ELF-1 (cell line): ENCODE measurements at regions not wholly inside any gene's neighbourhood (a gene's known extent, or its start where the extent isn't known, plus 50 kb on each side); places are given as distances from the start of the nearest gene placed in this dataset.

Source experiments
- DNase-seq: peaks from one replicate; pipeline ENCODE4 v3.0.0-alpha.2; 2016; ENCODE audit warnings: low read depth, low spot score

DNA sequence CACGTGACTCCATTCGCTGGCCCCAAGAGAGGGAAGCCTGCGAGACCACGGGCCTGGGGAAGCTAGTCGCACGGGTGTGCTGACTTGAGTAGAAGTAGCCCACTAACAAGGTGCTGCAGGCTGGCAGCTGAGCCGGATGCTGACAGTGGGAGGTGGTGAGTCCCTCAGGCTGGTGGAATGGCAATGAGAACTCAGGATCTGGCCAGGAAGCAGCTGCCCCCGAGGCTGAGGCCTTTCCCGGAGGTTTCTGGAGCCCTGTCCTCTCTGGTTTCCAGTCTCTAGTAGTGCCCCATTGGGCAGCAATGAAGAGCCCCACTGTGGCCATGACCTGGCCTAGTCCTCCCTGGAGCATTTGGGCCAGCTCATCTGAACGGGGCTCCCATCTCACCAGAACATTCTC, 366.7 kb upstream of the IRX4 start:
- DNase-seq, result no peak

DNA sequence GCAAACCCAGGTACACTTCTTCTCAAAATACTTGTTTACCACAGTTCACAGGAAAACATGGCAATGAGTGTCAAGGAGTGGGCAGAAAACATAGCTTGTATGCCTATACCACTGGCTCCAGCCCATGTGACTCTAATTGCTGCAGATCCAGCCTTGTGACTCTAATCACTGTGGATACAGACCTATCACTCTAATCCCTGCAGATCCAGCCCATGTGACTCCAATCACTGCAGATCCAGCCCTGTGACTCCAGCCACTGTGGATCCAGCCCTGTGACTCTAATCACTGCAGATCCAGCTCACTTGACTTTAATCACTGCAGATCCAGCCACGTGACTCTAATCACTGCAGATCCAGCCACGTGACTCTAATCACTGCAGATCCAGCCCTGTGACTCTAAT, 366.3 kb upstream of the IRX4 start:
- no peak for DNase-seq

DNA sequence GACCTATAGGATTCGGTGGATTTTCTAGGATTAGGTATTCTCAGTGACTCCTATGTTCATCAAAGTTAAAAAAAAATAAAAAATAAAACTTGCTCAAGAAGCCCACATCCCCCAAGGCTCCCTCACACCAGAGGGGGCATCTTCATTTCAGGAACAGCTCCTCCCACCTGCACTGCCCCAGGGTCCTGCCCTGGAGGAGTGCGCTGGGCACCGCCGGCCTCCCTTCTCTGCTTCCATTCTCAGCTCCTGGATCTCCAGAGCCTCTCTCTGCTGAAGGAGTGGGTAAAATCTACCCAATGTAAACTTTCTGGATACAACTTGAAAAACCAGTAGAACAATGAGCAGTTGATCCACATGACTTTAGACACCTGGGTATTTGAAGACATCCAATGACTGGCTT, 359.8 kb upstream of the IRX4 start:
- no peak for DNase-seq

DNA sequence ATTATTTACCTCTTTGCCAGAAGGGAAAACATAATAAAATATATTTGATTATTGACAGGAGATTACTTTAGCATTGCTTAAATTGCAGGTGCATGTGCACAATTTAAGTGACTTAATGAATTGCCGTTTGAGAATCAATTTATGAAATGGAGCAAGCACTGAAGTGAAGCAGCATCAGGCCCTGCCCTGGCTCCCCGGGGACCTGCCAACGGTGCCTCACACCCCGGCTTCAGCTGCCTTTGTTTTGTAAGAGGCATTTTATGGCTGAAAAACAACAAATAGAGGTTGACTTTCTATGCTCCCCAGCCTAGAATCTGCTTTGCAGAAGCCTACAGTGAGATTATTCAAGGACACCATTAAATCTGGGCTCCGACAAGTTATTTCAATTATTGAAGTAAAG, 359.1 kb upstream of the IRX4 start:
- no peak for DNase-seq

DNA sequence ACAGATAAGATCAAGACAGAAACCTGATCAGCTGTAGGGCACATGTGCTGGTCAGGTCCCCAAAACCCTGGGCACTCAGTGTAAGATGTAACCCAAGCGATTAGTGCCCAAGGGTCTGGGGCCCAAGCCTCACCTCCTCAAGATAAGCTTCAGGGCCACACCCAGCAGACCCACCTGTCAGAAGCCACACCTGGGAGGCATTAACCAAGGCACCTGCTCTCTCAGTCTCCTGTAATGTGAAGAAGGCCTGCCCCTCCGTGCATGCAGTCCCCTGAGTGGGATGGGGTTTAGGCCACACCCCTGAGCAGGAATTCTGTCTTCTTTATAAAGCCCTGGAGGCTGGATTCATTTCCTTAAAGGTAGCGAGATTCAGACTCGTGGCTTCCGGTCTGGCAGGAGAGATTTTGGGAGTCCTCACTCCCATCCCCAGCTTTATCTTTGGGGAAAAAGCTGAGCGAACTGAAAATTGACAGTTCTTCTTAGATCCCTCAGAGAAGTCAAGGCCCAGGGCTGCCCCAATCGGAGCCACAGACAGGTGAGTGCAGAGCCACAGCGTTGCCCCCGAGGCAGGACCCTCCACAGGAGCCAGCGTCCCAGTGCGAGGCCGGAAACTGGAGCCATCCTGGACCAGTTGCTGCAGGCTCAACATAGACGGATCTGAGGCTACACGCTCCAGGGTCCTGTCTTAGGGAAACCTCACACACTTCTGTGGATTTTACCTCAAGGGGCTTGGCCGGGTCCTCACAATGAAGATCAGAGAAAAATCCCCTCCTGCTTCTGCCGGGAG, 357.6 kb upstream of the IRX4 start:
- no peak for DNase-seq

DNA sequence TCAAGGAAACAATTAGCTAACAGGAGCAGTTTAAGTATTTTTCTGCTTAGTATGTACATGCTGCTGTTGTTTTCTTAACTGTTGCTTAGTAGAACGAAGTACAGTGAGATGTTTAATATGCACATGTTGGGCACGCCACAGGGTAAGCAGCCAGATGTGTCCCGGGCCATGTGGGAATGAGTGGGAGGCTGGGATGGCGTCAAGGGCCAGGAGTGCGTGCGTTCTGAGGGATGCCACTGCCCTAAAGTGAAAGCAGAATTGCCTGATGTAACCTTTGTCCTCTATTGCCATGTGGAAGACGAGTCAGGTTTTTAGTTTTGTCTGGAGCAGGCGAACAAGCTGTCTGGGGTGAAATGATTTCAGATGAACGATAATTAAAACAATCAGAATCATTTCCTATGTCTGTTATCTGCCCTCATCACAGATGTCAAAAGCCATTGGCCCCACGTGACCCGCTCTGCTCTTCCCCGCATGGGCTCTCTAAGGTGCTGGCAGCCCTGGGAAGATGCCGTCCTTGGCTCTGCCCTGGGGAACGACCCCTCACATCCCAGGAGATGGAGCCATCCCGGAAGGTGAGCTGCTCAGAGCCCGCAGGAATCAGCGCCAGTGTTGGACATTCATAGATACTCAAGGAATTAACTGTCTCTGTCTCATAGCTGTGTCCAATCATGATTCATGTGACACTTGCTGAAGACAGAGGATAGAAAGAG, 356.6 kb upstream of the IRX4 start:
- DNase-seq, result no peak

DNA sequence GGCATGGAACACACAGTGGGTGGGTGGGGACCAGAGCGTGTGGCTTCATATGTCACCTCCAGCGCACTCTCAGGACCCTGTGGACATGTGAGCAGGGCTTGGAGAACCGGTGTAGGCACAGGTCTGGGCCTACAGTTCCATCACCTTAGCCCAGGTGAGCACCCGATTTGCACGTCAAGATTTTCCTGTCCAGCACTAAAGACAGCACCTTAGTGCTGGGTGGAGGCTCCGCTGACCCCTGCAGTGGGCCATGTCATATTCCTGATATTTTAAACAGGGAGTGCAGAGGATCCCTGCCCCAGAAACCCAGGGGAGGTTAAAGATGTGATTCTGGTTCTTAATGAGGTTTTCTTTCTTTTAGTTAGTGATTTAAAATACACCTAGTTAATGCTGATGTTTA, 356.0 kb upstream of the IRX4 start:
- DNase-seq, result no peak

DNA sequence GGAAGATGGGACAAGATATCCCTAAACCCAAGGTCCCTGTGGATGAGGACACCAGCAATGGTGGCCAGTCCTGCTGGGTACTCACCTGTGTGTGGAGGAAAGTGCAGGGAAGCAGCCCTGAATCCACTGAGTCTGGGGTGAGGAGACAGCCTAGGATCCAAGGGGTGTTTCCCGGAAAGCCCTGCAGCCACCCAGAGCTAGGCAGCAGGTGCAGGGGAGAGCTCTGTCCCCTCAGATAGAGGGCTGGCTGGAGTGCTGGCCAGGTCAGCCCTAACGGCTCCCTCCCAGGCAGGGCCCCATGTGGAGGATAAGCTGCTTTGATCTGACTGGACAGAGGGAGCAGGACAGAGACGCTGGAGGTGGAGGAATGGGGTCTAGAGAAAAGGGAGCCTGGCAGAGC, 344.7 kb upstream of the IRX4 start:
- no peak for DNase-seq

DNA sequence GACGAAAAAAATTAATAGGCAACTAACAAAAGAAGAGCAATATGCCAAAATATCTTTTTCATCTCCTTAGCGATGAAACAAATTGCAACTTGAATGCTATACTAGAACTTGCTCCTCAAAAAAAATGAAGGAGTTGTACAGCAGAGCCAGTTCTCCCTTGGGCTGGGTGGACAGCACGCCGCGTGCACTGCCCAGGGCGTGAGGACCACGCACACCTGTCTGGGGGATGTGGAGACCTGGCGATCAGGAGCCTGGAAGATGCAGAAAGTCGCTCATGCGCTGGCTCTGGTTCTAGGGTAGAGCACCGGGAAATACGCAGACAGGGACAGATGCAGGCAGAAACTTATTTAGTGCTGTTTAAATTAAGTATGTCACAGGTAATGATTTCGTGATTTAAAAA, 342.0 kb upstream of the IRX4 start:
- no peak for DNase-seq

DNA sequence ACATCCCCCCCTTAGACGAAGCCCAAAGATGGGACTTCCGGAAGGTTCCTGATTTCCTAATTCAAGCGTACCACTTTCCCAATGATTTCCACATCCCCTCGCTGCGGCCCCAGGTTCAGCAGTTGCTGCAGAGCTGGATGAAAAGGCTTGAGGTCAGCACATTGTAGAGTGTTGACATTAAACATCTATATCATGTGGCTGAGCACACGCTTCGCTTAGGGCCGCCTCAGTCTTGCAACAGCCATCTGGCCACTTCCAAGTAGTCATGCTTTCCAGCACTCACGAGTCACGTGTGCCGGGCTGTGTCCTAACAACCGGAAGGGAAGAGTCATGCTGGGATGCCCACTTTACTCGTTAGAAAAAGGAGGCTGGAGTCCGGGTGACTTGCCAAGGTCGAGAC, 340.6 kb upstream of the IRX4 start:
- no peak for DNase-seq

DNA sequence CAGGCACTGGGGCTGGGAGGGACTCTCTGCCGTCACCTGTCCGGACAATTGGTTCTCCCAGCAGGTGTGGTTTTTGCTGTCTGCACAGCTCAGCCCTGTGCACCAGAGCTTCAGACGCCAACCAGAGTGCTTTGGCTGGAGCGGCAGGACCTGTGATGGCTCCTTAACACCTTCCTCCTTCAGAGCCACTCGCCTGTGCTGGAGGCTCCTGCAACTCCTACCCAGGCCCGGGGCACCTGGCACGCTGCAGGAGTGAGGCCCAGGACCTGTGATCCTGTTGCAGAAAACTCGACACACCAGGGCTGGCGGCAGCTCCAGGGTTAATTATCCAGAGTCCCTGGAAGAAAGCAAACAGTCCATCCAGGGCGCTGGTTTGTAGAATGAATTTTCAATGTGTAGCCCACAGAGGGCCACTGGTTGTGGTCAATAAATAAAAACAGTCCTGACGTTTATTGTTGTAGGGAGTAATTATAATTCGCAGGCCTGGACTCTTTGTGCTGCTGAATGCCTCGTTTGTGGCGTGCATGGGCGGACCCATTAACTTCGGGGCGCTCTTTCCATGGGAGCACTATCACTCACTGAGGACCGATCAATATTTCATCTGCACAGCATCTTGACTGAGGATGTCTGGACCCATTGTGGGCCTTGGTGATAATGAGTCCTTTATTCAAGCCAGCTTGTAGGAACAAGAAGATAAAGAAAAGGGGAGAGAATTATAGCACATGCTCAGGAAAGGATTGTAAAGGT, 339.7 kb upstream of the IRX4 start:
- DNase-seq, result no peak

DNA sequence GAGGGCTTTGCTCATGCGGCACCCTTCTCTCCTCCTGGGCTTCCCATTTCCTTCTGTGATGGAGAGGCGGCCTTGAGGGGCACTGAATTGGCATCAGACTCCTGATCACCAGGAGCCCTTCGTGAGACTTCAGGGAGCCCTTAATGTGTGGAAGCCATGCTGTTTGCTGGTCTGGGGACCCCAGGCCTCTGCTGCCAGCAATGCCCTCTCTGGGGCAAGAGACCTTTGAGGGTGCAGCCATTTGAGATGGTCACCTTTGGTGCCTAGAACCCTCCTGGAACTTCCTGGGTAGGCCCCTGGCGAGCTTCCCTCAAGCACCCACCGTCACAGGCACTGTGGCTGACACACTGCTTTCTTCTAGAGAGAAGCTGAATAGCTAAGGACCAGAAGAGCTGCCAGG, 338.7 kb upstream of the IRX4 start:
- DNase-seq, result no peak

DNA sequence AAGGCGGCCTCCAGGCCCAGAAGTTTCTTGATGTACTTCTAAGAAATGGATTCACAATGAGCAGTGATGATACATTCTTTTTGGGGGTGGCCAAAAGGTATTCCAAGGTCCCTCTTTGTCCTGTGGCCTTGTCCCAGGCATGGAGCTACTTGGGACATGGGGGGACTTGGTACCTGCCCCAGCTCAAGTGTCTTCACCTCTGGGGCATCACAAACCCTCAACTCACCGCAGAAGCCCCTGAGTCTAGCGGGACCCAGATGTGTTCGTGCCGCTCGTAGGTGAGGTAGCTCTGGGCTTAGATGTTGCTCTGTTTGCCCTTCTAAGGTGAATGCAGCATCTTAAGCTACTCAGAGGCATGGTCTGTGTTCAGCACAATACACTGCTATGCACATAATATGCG, 338.0 kb upstream of the IRX4 start:
- DNase-seq, result no peak

DNA sequence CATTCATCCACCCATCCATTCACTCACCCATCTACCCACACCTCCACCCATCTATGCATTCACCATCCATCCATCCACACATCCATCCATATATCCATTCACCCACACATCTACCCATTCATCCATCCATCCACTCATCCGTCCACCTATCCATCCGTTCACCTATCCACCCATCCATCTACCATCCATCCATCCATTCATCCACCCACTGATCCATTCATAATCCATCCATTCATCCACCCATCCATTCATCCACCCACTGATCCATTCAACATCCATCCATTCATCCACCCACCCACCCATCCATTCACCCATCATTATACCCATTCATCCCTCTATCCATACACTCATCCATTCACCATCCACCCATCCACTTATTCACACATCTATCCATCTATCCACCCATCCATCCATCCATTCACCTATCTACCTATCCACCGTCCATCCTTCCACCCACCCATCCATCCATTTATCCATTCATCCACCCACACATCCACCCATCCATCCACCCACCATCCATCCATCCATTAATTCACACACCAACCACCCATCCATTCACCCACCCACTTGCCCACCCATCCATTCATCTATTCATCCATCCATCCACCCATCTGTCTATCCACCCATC, 336.5 kb upstream of the IRX4 start:
- no peak for DNase-seq

DNA sequence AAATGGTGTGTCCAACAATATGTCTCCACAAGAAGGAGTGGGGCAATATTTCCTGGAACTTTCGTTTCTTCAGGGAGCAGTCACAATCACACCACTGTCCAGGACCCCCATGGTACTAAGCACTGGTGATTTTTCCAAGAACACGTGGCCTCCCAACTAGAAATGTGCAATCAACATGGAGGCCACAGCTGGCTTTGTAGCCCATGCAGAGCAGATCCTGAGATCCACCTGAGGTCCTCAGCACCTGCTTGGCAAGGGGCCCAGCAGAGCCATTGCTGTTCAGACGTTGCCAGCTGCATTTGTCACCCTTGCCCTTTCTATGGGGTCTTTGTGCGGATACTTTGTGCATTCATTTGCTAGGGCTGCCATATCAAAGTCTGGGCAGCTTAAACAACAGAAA, 334.5 kb upstream of the IRX4 start:
- no peak for DNase-seq

DNA sequence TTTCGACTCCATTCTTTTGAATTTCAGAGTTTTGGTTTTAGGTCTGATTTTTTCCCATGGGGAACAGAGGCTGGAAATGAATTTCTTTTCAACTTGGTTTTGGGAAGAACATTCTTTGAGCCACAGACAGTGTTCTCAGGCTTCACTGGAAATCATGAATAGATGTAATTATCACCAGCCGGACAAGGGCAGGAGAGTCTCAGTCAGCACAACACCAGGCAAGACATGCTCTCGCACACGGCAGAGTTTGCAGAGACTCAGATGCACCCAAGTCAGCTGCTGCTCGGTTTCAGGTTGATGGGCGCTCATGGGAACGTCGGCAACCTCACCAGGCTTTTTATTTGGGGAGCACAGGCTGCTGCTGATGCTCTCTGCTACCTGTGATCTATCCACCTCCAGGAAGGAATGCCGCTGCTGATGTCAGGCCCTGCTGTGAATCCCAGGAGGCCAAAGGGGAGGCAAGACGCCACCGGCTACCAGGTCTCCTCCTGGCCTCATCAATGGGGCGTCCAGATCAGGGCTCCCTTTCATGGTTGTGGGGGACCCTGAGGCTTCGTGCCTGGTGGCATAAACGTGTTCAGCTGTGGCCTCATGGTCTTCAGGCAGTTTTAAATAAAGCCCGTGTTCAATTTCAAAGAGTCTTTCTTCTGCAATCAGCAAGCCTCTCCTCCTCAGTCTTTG, 332.3 kb upstream of the IRX4 start:
- DNase-seq, result no peak

DNA sequence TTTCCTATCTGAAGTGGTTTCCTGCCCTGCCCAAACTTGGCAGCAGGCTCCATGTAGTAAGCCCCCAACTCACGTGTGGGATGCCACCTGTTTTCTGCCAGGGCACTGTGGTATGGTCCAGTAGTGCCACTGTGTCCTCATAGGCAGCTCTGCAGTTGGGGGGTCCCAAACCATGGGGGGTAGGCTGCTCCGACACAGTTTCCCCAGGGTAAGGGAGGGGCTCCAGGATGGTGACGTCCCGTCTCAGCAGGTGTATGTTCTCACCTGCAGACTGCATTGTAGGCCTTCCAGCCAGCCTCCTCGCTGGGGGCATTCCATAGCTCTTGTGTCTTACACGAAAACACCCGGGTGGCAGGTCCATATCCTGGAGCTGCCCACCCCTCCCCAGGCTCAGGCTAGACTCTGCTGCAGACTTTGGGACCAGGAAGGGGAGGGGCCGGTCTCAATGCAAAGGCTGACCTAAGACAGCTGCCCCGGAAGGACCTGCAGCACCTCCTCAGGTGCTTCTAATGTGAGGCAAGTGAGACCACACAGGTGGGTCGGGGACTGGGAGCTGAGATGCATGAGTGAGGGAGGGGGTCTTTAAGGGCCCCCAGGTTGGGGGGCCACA, 330.5 kb upstream of the IRX4 start:
- no peak for DNase-seq

DNA sequence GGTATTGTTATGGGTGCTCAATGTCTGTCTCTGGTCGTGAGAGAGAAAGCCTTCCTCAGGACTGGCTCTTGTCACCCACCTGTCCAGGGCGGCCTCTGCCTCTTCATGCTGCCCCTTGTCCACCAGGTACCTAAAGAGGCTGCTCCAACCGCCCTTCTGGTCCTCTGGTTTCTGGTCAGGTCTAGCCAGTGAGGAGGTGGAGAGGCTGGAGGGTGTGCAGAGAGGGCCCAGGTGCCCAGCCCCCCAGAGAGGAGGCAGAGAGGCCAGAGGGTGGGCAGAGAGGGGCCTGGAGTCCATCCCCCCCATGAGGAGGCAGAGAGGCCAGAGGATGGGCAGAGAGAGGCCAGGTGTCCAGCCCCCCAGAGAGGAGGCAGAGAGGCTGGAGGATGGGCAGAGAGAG, 329.8 kb upstream of the IRX4 start:
- DNase-seq, result no peak

DNA sequence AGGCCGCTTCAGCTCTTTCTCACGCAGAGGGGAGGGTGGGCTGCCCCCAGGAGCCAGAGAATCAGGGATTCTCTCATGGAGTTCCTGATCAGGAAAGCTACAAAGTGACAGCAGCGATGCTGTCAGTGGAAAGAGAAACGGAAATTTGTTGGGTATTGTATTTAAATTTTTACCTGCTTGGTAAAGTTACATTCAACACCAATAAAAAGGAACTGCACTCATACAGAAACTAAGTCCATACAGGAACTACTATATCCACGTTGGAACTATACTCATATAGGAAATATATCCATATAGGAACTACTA, 325.5 kb upstream of the IRX4 start:
- no peak for DNase-seq

DNA sequence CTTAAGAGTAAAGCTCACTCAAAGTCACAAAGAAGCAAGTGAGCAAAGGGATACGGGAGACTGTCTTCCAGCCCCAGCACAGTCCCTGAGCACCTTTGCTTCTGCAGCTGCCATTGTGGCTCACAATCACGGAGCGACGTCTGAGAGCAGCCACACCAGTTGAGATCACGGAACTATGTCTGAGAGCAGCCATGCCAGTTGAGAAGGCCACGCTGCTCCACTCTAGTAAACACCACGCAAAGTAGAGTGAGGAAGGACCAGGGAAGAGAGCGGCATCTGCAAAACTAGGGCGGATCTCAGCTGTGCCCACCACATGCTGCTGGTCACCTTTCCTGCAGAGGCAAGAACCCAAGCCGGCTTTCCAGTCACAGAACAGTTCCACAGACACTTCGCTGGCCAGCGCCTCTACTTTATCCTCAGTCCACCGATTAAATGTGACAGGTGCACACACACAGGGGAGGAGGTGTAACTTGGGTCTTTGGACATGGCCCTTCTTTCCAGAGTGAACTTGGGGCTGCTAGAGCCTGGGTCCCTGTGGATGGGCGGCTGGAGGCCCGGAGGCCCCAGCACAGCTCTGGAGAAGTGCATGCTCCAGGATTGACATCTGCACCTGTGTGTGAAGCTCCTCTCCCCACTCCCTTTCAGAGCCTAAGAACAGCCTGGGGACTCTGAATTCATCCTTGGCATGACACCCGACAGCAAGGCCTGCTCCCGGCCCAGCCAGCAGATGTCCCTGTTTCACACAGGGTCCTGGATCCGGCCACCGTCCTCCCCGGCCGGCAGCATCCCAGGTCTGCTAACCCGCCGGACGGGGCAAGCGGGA, 324.9 kb upstream of the IRX4 start:
- DNase-seq, result peak; percentile 80

DNA sequence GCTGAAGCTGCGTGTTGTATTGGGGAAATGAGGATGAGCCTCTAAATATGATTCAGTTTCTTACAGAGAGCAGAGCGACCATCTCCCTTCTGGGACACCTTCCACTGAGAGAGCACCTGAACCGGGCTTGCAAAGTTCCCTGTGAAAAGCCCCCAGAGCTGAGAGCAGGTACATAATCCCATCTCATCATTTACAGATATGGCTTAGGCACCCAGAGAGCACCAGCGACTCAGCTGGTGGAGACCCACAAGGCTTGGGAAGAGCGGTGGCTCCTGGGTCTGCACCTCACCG, 324.3 kb upstream of the IRX4 start:
- DNase-seq, result no peak
